ENCODE measurements at regions not wholly inside any gene's neighbourhood (a gene's known extent, or its start where the extent isn't known, plus 50 kb on each side); places are given as distances from the start of the nearest gene placed in this dataset.

DNA sequence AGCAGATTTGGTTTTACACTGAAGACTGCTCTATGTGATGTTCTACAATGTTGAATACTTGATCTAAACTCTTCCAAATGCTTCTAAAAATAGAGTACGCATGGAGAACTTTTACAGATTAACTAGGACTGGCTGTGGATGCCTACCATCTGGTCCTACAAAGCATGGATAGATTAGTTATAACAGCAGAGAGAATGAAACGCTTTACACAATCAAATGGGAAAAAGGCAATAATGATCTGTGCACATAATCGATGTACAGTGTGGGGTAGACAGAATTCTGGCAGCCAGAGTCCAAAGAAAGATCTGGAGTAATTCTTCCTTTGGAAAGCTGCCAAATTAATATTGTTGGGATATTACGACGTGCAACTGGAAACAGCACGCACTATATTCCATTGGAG lies 1885.5 kb upstream of the PRR20A start:
- Histone ChIP-seq H3K4me3 (ENCODE audit: low read depth, low read length, poor library complexity, severe bottlenecking) (no peak overlapping the region), H3K36me3 (ENCODE audit: insufficient read depth, low read length, poor library complexity, severe bottlenecking) (no peaks in the 10 kb centered on the region), H3K27ac (ENCODE audit: low read depth, low read length, poor library complexity, severe bottlenecking) (no peak overlapping the region), H3K9me3 (ENCODE audit: low read depth, low read length, poor library complexity, severe bottlenecking) (no peaks in the 10 kb centered on the region), H3K27me3 (replicated peaks; ENCODE audit: insufficient read depth, low read depth, low read length, poor library complexity) (no peaks in the 10 kb centered on the region), H3K4me1 (ENCODE audit: insufficient read depth, low read length, poor library complexity, severe bottlenecking) (no peaks in the 10 kb centered on the region)
- intact Hi-C loops (cut with micrococcal nuclease; ENCODE audit: unreplicated experiment): no loop called here
- ChIA-PET CTCF (no interaction called here), POLR2A (ENCODE audit: low non-redundant PET) (no interaction called here)
- no peak for DNase-seq (ENCODE audit: low spot score)
- TF ChIP-seq EZH2 (IDR thresholded peaks at IDR 0.05; ENCODE audit: borderline replicate concordance, low read depth, low read length, poor library complexity, severe bottlenecking): no peak
- TF ChIP-seq, protein P1, sequence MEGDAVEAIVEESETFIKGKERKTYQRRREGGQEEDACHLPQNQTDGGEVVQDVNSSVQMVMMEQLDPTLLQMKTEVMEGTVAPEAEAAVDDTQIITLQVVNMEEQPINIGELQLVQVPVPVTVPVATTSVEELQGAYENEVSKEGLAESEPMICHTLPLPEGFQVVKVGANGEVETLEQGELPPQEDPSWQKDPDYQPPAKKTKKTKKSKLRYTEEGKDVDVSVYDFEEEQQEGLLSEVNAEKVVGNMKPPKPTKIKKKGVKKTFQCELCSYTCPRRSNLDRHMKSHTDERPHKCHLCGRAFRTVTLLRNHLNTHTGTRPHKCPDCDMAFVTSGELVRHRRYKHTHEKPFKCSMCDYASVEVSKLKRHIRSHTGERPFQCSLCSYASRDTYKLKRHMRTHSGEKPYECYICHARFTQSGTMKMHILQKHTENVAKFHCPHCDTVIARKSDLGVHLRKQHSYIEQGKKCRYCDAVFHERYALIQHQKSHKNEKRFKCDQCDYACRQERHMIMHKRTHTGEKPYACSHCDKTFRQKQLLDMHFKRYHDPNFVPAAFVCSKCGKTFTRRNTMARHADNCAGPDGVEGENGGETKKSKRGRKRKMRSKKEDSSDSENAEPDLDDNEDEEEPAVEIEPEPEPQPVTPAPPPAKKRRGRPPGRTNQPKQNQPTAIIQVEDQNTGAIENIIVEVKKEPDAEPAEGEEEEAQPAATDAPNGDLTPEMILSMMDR (conservative IDR thresholded peaks at IDR 0.05; ENCODE audit: low read depth, low read length): no peak
- no TSS peak for BruUV-seq (replicated peaks)

GRCh38 chr13:55263045-55263444 lies 1877.7 kb upstream of the PRR20A start:
- TF ChIP-seq, protein P1 (conservative IDR thresholded peaks at IDR 0.05; ENCODE audit: low read depth, low read length): no peak
- no peak for TF ChIP-seq EZH2 (IDR thresholded peaks at IDR 0.05; ENCODE audit: borderline replicate concordance, low read depth, low read length, poor library complexity, severe bottlenecking)
- H3K4me1 ChIP-seq (ENCODE audit: insufficient read depth, low read length, poor library complexity, severe bottlenecking): no peaks in the 10 kb centered on the region
- ChIA-PET POLR2A (ENCODE audit: low non-redundant PET) (no interaction called here), CTCF (no interaction called here)
- H3K27me3 ChIP-seq (replicated peaks; ENCODE audit: insufficient read depth, low read depth, low read length, poor library complexity): no peaks in the 10 kb centered on the region
- H3K27ac ChIP-seq (ENCODE audit: low read depth, low read length, poor library complexity, severe bottlenecking): no peak overlapping the region
- H3K9me3 ChIP-seq (ENCODE audit: low read depth, low read length, poor library complexity, severe bottlenecking): no peaks in the 10 kb centered on the region
- no peaks in the 10 kb centered on the region for H3K36me3 ChIP-seq (ENCODE audit: insufficient read depth, low read length, poor library complexity, severe bottlenecking)
- intact Hi-C loops (cut with micrococcal nuclease; ENCODE audit: unreplicated experiment): no loop called here
- no peak overlapping the region for H3K4me3 ChIP-seq (ENCODE audit: low read depth, low read length, poor library complexity, severe bottlenecking)
- no TSS peak for BruUV-seq (replicated peaks)
- no peak for DNase-seq (ENCODE audit: low spot score)

DNA sequence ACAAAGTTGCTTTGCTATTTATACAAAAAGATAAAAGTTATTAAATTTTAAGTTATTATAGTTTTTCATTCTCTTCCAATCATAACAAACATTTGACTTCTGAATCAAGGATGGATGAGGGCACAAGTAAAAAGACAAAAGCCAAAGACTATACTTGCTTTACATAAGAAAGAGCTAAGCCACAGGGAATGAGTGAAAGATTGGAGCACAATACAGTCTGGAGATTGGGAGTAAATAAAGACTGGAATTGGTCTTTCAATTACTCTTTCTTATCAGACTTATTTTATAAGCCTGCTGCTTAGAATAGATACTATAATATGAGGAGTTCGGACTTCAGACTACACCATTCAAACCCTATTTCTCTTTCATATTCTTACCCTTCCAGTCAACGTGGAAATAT lies 1874.1 kb upstream of the PRR20A start:
- Histone ChIP-seq H3K36me3 (ENCODE audit: insufficient read depth, low read length, poor library complexity, severe bottlenecking) (no peaks in the 10 kb centered on the region), H3K9me3 (ENCODE audit: low read depth, low read length, poor library complexity, severe bottlenecking) (no peaks in the 10 kb centered on the region), H3K4me3 (ENCODE audit: low read depth, low read length, poor library complexity, severe bottlenecking) (no peak overlapping the region), H3K27ac (ENCODE audit: low read depth, low read length, poor library complexity, severe bottlenecking) (no peak overlapping the region), H3K27me3 (replicated peaks; ENCODE audit: insufficient read depth, low read depth, low read length, poor library complexity) (no peaks in the 10 kb centered on the region), H3K4me1 (ENCODE audit: insufficient read depth, low read length, poor library complexity, severe bottlenecking) (no peaks in the 10 kb centered on the region)
- ChIA-PET CTCF (no interaction called here), POLR2A (ENCODE audit: low non-redundant PET) (no interaction called here)
- no peak for DNase-seq (ENCODE audit: low spot score)
- no TSS peak for BruUV-seq (replicated peaks)
- intact Hi-C loops (cut with micrococcal nuclease; ENCODE audit: unreplicated experiment): no loop called here
- TF ChIP-seq, protein P1 (conservative IDR thresholded peaks at IDR 0.05; ENCODE audit: low read depth, low read length): no peak
- TF ChIP-seq EZH2 (IDR thresholded peaks at IDR 0.05; ENCODE audit: borderline replicate concordance, low read depth, low read length, poor library complexity, severe bottlenecking): no peak
